CD4-positive, alpha-beta T cell (primary cell): ENCODE measurements at regions not wholly inside any gene's neighbourhood (a gene's known extent, or its start where the extent isn't known, plus 50 kb on each side); places are given as distances from the start of the nearest gene placed in this dataset.

Experiments used
- ATAC-seq: fragments of 200-7000 bp; cut with Tn5 transposase; one replicate; pipeline ENCODE4 v1.10.0; 2022; ENCODE audit warnings: mild to moderate bottlenecking; ENCODE audit not compliant: poor library complexity
- CTCF ChIA-PET: fragments of 350-600 bp; sonication (Branson Sonifier 250); formaldehyde crosslinking; loops from one replicate; lab custom pipeline; 2021; ENCODE audit warnings: antibody characterized with exemption, inconsistent platforms; lab: Charles Lee
- POLR2A ChIA-PET: fragments of 350-600 bp; sonication (Branson Sonifier 250); formaldehyde crosslinking; loops from one replicate; lab custom pipeline; 2021; ENCODE audit warnings: antibody characterized with exemption, inconsistent platforms; lab: Charles Lee
- DNase-seq, 14 experiments: peaks; one replicate each; pipeline ENCODE4 v3.0.0-alpha.2; 2013 to 2020; ENCODE audit warnings: mixed read lengths in 2 of 14
- H3K27ac ChIP-seq, 2 donors: one replicate each; pipeline versions ENCODE4 v1.5.1 to v1.7.0; 2013; ENCODE audit warnings: low read length in 2 of 2, low read depth in 1 of 2, mild to moderate bottlenecking in 1 of 2
- H3K27me3 ChIP-seq, 2 experiments: 1 replicate in 1 of 2; 2 replicates in 1 of 2; pipeline versions ENCODE4 v1.6.1 to v1.7.0; 2013; ENCODE audit warnings: low read length in 2 of 2, control low read depth in 1 of 2, mild to moderate bottlenecking in 1 of 2, moderate library complexity in 1 of 2; ENCODE audit not compliant: insufficient read depth in 2 of 2, control insufficient read depth in 1 of 2
- H3K36me3 ChIP-seq: one replicate; pipeline ENCODE4 v1.6.1; 2013; ENCODE audit warnings: low read length, control low read depth; ENCODE audit not compliant: insufficient read depth
- H3K4me1 ChIP-seq: one replicate; pipeline ENCODE4 v1.6.1; 2013; ENCODE audit warnings: low read length, control low read depth; ENCODE audit not compliant: insufficient read depth
- H3K4me3 ChIP-seq: one replicate; pipeline ENCODE4 v1.5.1; 2013; ENCODE audit warnings: mild to moderate bottlenecking, low read length, moderate library complexity
- H3K9me3 ChIP-seq, 2 experiments: 1 replicate in 1 of 2; 2 replicates in 1 of 2; pipeline versions ENCODE4 v1.6.1 to v1.7.0; 2013; ENCODE audit warnings: low read length in 2 of 2, mild to moderate bottlenecking in 2 of 2, control low read depth in 1 of 2, moderate library complexity in 1 of 2; ENCODE audit not compliant: control insufficient read depth in 1 of 2, insufficient read depth in 1 of 2
- H3K27ac Mint-ChIP-seq: one replicate; pipeline ENCODE4 v1.8.0; 2020; ENCODE audit warnings: mixed read lengths
- H3K27me3 Mint-ChIP-seq: one replicate; pipeline ENCODE4 v1.8.0; 2021; ENCODE audit warnings: mixed read lengths
- H3K36me3 Mint-ChIP-seq: one replicate; pipeline ENCODE4 v1.8.0; 2021; ENCODE audit warnings: low read depth, mixed read lengths
- H3K4me1 Mint-ChIP-seq: one replicate; pipeline ENCODE4 v1.8.0; 2021; ENCODE audit warnings: low read depth, mixed read lengths
- H3K4me3 Mint-ChIP-seq: one replicate; pipeline ENCODE4 v1.8.0; 2020; ENCODE audit warnings: mild to moderate bottlenecking, mixed read lengths
- H3K9me3 Mint-ChIP-seq: one replicate; pipeline ENCODE4 v1.8.0; 2020; ENCODE audit warnings: mixed read lengths
- intact Hi-C, 2 experiments: fragments of 100-400 bp; cut with DNase I in 1 of 2; cut with micrococcal nuclease in 1 of 2; formaldehyde crosslinking; loops; one replicate each; pipeline versions ENCODE4 v1.15.1 to v1.9.0; 2023 to 2025; cut with DNase I, micrococcal nuclease
- TF ChIP-seq, protein P1 (sequence below): fragments of 200-600 bp; IDR thresholded peaks from one replicate; pipeline ENCODE4 v1.8.0; 2022; ENCODE audit warnings: antibody characterized with exemption, mild to moderate bottlenecking

DNA sequence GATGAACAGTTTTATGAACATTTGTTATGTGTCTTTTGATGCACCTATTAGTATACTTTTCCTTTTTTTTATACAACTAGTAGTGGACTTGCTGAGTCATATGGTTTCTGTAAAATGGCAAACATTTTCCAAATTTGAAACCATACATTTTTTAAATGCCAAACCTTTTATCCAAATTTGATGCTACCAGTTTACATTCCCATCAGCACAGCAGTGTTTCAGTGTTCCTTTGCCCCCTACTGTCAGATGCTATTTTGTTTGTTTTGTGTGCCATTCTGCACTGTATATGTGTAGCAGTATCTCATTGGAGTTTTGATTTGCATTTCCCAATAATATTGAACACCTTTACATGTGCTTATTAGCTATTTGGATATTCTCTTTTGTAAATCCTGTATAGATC, 219.4 kb downstream of the TANC2 start:
- POLR2A ChIA-PET = no interaction called here
- TF ChIP-seq, protein P1, sequence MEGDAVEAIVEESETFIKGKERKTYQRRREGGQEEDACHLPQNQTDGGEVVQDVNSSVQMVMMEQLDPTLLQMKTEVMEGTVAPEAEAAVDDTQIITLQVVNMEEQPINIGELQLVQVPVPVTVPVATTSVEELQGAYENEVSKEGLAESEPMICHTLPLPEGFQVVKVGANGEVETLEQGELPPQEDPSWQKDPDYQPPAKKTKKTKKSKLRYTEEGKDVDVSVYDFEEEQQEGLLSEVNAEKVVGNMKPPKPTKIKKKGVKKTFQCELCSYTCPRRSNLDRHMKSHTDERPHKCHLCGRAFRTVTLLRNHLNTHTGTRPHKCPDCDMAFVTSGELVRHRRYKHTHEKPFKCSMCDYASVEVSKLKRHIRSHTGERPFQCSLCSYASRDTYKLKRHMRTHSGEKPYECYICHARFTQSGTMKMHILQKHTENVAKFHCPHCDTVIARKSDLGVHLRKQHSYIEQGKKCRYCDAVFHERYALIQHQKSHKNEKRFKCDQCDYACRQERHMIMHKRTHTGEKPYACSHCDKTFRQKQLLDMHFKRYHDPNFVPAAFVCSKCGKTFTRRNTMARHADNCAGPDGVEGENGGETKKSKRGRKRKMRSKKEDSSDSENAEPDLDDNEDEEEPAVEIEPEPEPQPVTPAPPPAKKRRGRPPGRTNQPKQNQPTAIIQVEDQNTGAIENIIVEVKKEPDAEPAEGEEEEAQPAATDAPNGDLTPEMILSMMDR = no peak
- DNase-seq (no peak), ATAC-seq (no peak)
- Mint-ChIP-seq H3K4me1 (no peaks in the 10 kb centered on the region), H3K4me3 (no peak overlapping the region), H3K27ac (no peak overlapping the region), H3K27me3 (no peaks in the 10 kb centered on the region), H3K9me3 (peaks cover 2% of the 10 kb centered on the region), H3K36me3 (peaks cover 10% of the 10 kb centered on the region)
- H3K9me3 ChIP-seq = no peaks in the 10 kb centered on the region
- no peaks in the 10 kb centered on the region for H3K36me3 ChIP-seq
- CTCF ChIA-PET = interaction anchor here (1.6 kb wide), 1 partner anchor 17 kb away, joined by 3 read pairs; no protein-coding TSS in a partner anchor
- no peaks in the 10 kb centered on the region for H3K27me3 ChIP-seq
- no peak overlapping the region for H3K4me3 ChIP-seq
- intact Hi-C loops = no loop called here
- no peaks in the 10 kb centered on the region for H3K4me1 ChIP-seq
- H3K27ac ChIP-seq = no peak overlapping the region

DNA sequence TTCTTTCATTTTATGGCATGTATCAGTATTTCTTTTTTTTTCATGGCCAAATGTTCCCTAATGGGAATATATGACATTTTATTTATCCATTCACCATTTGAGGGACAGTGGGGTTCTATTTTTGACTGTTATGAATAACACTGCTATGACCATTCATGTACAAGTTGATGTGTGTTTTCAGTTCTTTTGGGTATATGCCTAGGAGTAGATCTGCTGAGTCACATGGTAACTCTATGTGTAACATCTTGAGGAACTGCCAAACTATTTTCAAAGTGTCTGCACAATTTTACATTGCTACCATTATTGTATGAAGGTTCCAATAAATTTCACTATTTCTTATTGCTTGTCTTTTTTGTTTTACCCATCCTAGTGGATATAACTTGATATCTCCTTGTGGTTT, 223.0 kb downstream of the TANC2 start:
- no peak for ATAC-seq
- Mint-ChIP-seq H3K4me3 (no peak overlapping the region), H3K27me3 (no peaks in the 10 kb centered on the region), H3K9me3 (no peaks in the 10 kb centered on the region), H3K27ac (no peak overlapping the region), H3K36me3 (peaks cover 15% of the 10 kb centered on the region), H3K4me1 (no peaks in the 10 kb centered on the region)
- Histone ChIP-seq H3K27me3 (no peaks in the 10 kb centered on the region), H3K4me3 (no peak overlapping the region), H3K36me3 (no peaks in the 10 kb centered on the region), H3K27ac (no peak overlapping the region), H3K4me1 (no peaks in the 10 kb centered on the region), H3K9me3 (no peaks in the 10 kb centered on the region)
- TF ChIP-seq, protein P1 = no peak
- no peak for DNase-seq
- intact Hi-C loops = no loop called here
- ChIA-PET POLR2A (no interaction called here), CTCF (no interaction called here)

- H3K36me3 ChIP-seq = no peaks in the 10 kb centered on the region
- H3K36me3 Mint-ChIP-seq = peaks cover 18% of the 10 kb centered on the region
- POLR2A ChIA-PET = no interaction called here
- no peaks in the 10 kb centered on the region for H3K4me1 Mint-ChIP-seq
- ATAC-seq = no peak
- no peak for DNase-seq
- no peaks in the 10 kb centered on the region for H3K27me3 ChIP-seq
- CTCF ChIA-PET = no interaction called here
- intact Hi-C loops = no loop called here
- no peaks in the 10 kb centered on the region for H3K4me1 ChIP-seq
- TF ChIP-seq, protein P1 = no peak
- H3K9me3 Mint-ChIP-seq = no peaks in the 10 kb centered on the region
- H3K27me3 Mint-ChIP-seq = no peaks in the 10 kb centered on the region
- H3K27ac Mint-ChIP-seq = no peak overlapping the region
- no peak overlapping the region for H3K27ac ChIP-seq
- H3K4me3 Mint-ChIP-seq = no peak overlapping the region
- no peaks in the 10 kb centered on the region for H3K9me3 ChIP-seq
- H3K4me3 ChIP-seq = no peak overlapping the region
Observed at GRCh38 chr17:63189930-63190329, 223.9 kb downstream of the TANC2 start.
